H1 (cell line): ENCODE measurements at regions not wholly inside any gene's neighbourhood (a gene's known extent, or its start where the extent isn't known, plus 50 kb on each side); places are given as distances from the start of the nearest gene placed in this dataset.

Experiments
- KDM4A ChIP-seq: IDR thresholded peaks from one replicate; pipeline ENCODE4 v1.7.1; 2012; ENCODE audit warnings: low read depth, mild to moderate bottlenecking, moderate library complexity, low read length, inconsistent platforms; ENCODE audit not compliant: severe bottlenecking
- MAX ChIP-seq: IDR thresholded peaks from 2 replicates; pipeline ENCODE4 v1.6.1; 2012; ENCODE audit warnings: inconsistent platforms
- SUZ12 ChIP-seq: fragments of 200-600 bp; sonication (generic); IDR thresholded peaks from 2 replicates; pipeline ENCODE4 v1.6.1; 2012; ENCODE audit warnings: mild to moderate bottlenecking, inconsistent platforms, low read length, moderate library complexity, mixed read lengths
- TBP ChIP-seq: IDR thresholded peaks from 2 replicates; pipeline ENCODE4 v1.6.1; 2011; ENCODE audit warnings: low read depth, low read length, improper control_type of control experiment
- USF2 ChIP-seq: IDR thresholded peaks from 2 replicates; pipeline ENCODE4 v1.6.1; 2011; ENCODE audit warnings: low read length, improper control_type of control experiment

- no peak for TF ChIP-seq KDM4A
- TF ChIP-seq SUZ12, result no peak
- no peak for TF ChIP-seq USF2
- TF ChIP-seq MAX, result no peak
- TF ChIP-seq TBP, result no peak
Observed at GRCh38 chr4:23298371-23298770, 591.5 kb downstream of the PPARGC1A start (continued).
